H9 (cell line): ENCODE measurements at regions not wholly inside any gene's neighbourhood (a gene's known extent, or its start where the extent isn't known, plus 50 kb on each side); places are given as distances from the start of the nearest gene placed in this dataset.

Experiments used
- DNase-seq: peaks from one replicate; pipeline ENCODE4 v3.0.0-alpha.2; 2017
- H2AFZ ChIP-seq: one replicate; pipeline ENCODE4 v1.6.1; 2013; ENCODE audit warnings: mild to moderate bottlenecking, low read length, control low read depth, moderate library complexity
- H2AK5ac ChIP-seq: 2 replicates; pipeline ENCODE4 v1.6.1; 2013; ENCODE audit warnings: low read length, control low read depth, mixed read lengths; ENCODE audit not compliant: insufficient read length
- H2BK120ac ChIP-seq: one replicate; pipeline ENCODE4 v1.6.1; 2013; ENCODE audit warnings: low read depth, mild to moderate bottlenecking, low read length, control low read depth, inconsistent platforms; ENCODE audit not compliant: poor library complexity, severe bottlenecking
- H2BK12ac ChIP-seq: 2 replicates; pipeline ENCODE4 v1.6.1; 2013; ENCODE audit warnings: low read length, control low read depth, mixed read lengths, low read depth; ENCODE audit not compliant: insufficient read length
- H2BK15ac ChIP-seq: 2 replicates; pipeline ENCODE4 v1.6.1; 2013; ENCODE audit warnings: low read depth, low read length, control low read depth
- H2BK20ac ChIP-seq: one replicate; pipeline ENCODE4 v1.6.1; 2013; ENCODE audit warnings: low read depth, mild to moderate bottlenecking, low read length, control low read depth, inconsistent platforms; ENCODE audit not compliant: poor library complexity, severe bottlenecking
- H2BK5ac ChIP-seq: 2 replicates; pipeline ENCODE4 v1.6.1; 2013; ENCODE audit warnings: low read length, control low read depth, mixed read lengths; ENCODE audit not compliant: insufficient read length
- H3K14ac ChIP-seq: 2 replicates; pipeline ENCODE4 v1.6.1; 2013; ENCODE audit warnings: low read length, control low read depth; ENCODE audit not compliant: insufficient read depth
- H3K18ac ChIP-seq: 2 replicates; pipeline ENCODE4 v1.6.1; 2013; ENCODE audit warnings: low read depth, mild to moderate bottlenecking, mixed read lengths, low read length, control low read depth; ENCODE audit not compliant: insufficient read length
- H3K23ac ChIP-seq: 2 replicates; pipeline ENCODE4 v1.6.1; 2013; ENCODE audit warnings: low read length, control low read depth, mixed read lengths, low read depth; ENCODE audit not compliant: insufficient read length
- H3K23me2 ChIP-seq: 2 replicates; pipeline ENCODE4 v1.6.1; 2013; ENCODE audit warnings: low read depth, mild to moderate bottlenecking, mixed read lengths, low read length, control low read depth; ENCODE audit not compliant: insufficient read length, poor library complexity, severe bottlenecking
- H3K27ac ChIP-seq: 2 replicates; pipeline ENCODE4 v1.5.1; 2013; ENCODE audit warnings: low read length, control low read depth, mixed read lengths, low read depth; ENCODE audit not compliant: insufficient read length
- H3K27me3 ChIP-seq: 2 replicates; pipeline ENCODE4 v1.6.1; 2013; ENCODE audit warnings: low read length, control low read depth, inconsistent platforms; ENCODE audit not compliant: insufficient read depth
- H3K4ac ChIP-seq: 2 replicates; pipeline ENCODE4 v1.6.1; 2013; ENCODE audit warnings: low read depth, mild to moderate bottlenecking, control low read depth, inconsistent platforms, low read length, moderate library complexity
- H3K4me1 ChIP-seq: 2 replicates; pipeline ENCODE4 v1.6.1; 2013; ENCODE audit warnings: low read length, control low read depth, inconsistent platforms; ENCODE audit not compliant: insufficient read depth
- H3K4me2 ChIP-seq: 2 replicates; pipeline ENCODE4 v1.6.1; 2013; ENCODE audit warnings: low read length, control low read depth, mixed read lengths; ENCODE audit not compliant: insufficient read length, insufficient read depth
- H3K56ac ChIP-seq: 2 replicates; pipeline ENCODE4 v1.6.1; 2013; ENCODE audit warnings: low read depth, mild to moderate bottlenecking, mixed read lengths, low read length, control low read depth; ENCODE audit not compliant: insufficient read length
- H3K79me1 ChIP-seq: 2 replicates; pipeline ENCODE4 v1.6.1; 2013; ENCODE audit warnings: low read depth, mild to moderate bottlenecking, moderate library complexity, low read length, control low read depth, inconsistent platforms; ENCODE audit not compliant: insufficient read depth, poor library complexity, severe bottlenecking
- H3K79me2 ChIP-seq: 2 replicates; pipeline ENCODE4 v1.6.1; 2013; ENCODE audit warnings: low read length, control low read depth, inconsistent platforms; ENCODE audit not compliant: insufficient read depth
- H3K9ac ChIP-seq: 2 replicates; pipeline ENCODE4 v1.6.1; 2013; ENCODE audit warnings: low read length, control low read depth, mixed read lengths; ENCODE audit not compliant: insufficient read length; ENCODE audit errors: extremely low read depth
- H3K9me3 ChIP-seq: one replicate; pipeline ENCODE4 v1.6.1; 2013; ENCODE audit warnings: low read depth, low read length, inconsistent platforms; ENCODE audit not compliant: control insufficient read depth
- H3T11ph ChIP-seq: one replicate; pipeline ENCODE4 v1.6.1; 2013; ENCODE audit warnings: mild to moderate bottlenecking, low read length, control low read depth, inconsistent platforms
- H4K20me1 ChIP-seq: one replicate; pipeline ENCODE4 v1.6.1; 2013; ENCODE audit not compliant: control insufficient read depth, insufficient read length, insufficient read depth
- H4K5ac ChIP-seq: 2 replicates; pipeline ENCODE4 v1.6.1; 2013; ENCODE audit warnings: low read depth, mild to moderate bottlenecking, mixed read lengths, low read length, control low read depth; ENCODE audit not compliant: insufficient read length
- H4K8ac ChIP-seq: replicated peaks from 2 replicates; pipeline ENCODE4 v1.6.1; 2013; ENCODE audit warnings: low read length, control low read depth, mixed read lengths, low read depth; ENCODE audit not compliant: insufficient read length
- H4K91ac ChIP-seq: 2 replicates; pipeline ENCODE4 v1.6.1; 2013; ENCODE audit warnings: low read depth, mild to moderate bottlenecking, moderate library complexity, mixed read lengths, low read length, control low read depth; ENCODE audit not compliant: insufficient read length
- H3K27ac Mint-ChIP-seq, 3 experiments: 2 replicates in 2 of 3; 3 replicates in 1 of 3; pipeline ENCODE4 v1.8.0; 2020 to 2021; ENCODE audit warnings: mixed read lengths in 3 of 3, mild to moderate bottlenecking in 1 of 3, moderate library complexity in 1 of 3
- H3K27me3 Mint-ChIP-seq: 2 replicates; pipeline ENCODE4 v1.8.0; 2021; ENCODE audit warnings: low read depth, mild to moderate bottlenecking, moderate library complexity, mixed read lengths
- H3K36me3 Mint-ChIP-seq, 3 experiments: 2 replicates in 2 of 3; 3 replicates in 1 of 3; pipeline ENCODE4 v1.8.0; 2020 to 2021; ENCODE audit warnings: low read depth in 3 of 3, mixed read lengths in 3 of 3; ENCODE audit not compliant: insufficient read depth in 1 of 3
- H3K4me1 Mint-ChIP-seq, 2 experiments: 2 replicates each; pipeline ENCODE4 v1.8.0; 2020; ENCODE audit warnings: mixed read lengths in 2 of 2
- H3K4me3 Mint-ChIP-seq, 2 experiments: 2 replicates in 1 of 2; 3 replicates in 1 of 2; pipeline ENCODE4 v1.8.0; 2020 to 2021; ENCODE audit warnings: mild to moderate bottlenecking in 2 of 2, mixed read lengths in 2 of 2, moderate library complexity in 1 of 2
- H3K9me3 Mint-ChIP-seq, 2 experiments: 2 replicates in 1 of 2; 3 replicates in 1 of 2; pipeline ENCODE4 v1.8.0; 2020; ENCODE audit warnings: mild to moderate bottlenecking in 2 of 2, mixed read lengths in 2 of 2, moderate library complexity in 1 of 2
- CTCF ChIP-seq: fragments of 200-600 bp; sonication (generic); conservative IDR thresholded peaks from 3 replicates; pipeline ENCODE4 v1.8.0; 2021; ENCODE audit warnings: antibody characterized with exemption, mild to moderate bottlenecking
- WGBS: extraction: QIAGEN DNeasy Blood & Tissue Kit; methylation state at CpG from one replicate; pipeline ENCODE4 v1.1.7; 2013; ENCODE audit warnings: missing lambda C conversion rate, low lambda C conversion rate, mixed read lengths; ENCODE audit not compliant: insufficient read length; ENCODE audit errors: extremely low coverage; 5-methylcytosine and 5-hydroxymethylcytosine counted together

GRCh38 chr6:29887819-29888776 is 54.2 kb upstream of the HLA-A start:
- Histone ChIP-seq H2BK15ac (no peak overlapping the region), H3K27me3 (peaks cover 4% of the 10 kb centered on the region; the same call in 1 of the 2 replicates), H4K91ac (no peak overlapping the region), H2AK5ac (no peak overlapping the region), H3K4me1 (no peaks in the 10 kb centered on the region), H3K23me2 (peaks cover 12% of the 10 kb centered on the region), H2BK5ac (no peak overlapping the region), H4K8ac (no peak overlapping the region), H3K4me2 (peak overlapping the region; percentile 45), H2BK20ac (no peak overlapping the region), H3K23ac (no peak overlapping the region), H3K4ac (no peak overlapping the region), H3K9ac (no peak overlapping the region), H2BK12ac (no peak overlapping the region), H3K79me1 (no peaks in the 10 kb centered on the region), H2BK120ac (no peak overlapping the region), H3K56ac (no peak overlapping the region), H2AFZ (peak overlapping the region; percentile 23), H4K20me1 (no peaks in the 10 kb centered on the region), H3K79me2 (no peaks in the 10 kb centered on the region), H3K27ac (no peak overlapping the region), H3K9me3 (no peaks in the 10 kb centered on the region), H4K5ac (no peak overlapping the region), H3T11ph (no peak overlapping the region), H3K14ac (peak overlapping the region; percentile 84; the same call in 1 of the 2 replicates), H3K18ac (peak overlapping the region; percentile 32)
- Mint-ChIP-seq H3K9me3 (peaks cover 3 to 7% of the 10 kb centered on the region in 2 experiments; a peak in 4 of 5 replicates), H3K4me3 (peak overlapping the region; percentile 72 to 78), H3K36me3 (peaks cover 6 to 13% (median 11%) of the 10 kb centered on the region in 3 experiments; a peak in 5 of 7 replicates), H3K27me3 (peaks cover 80% of the 10 kb centered on the region), H3K4me1 (peaks cover 8 to 13% of the 10 kb centered on the region in 2 experiments; a peak in 3 of 4 replicates), H3K27ac (no peak overlapping the region)
- TF ChIP-seq CTCF: no peak
- DNase-seq: peak; percentile 81
- WGBS: no CpG with 5 or more reads among the region's 101 CpGs
